ENCODE measurements at regions not wholly inside any gene's neighbourhood (a gene's known extent, or its start where the extent isn't known, plus 50 kb on each side); places are given as distances from the start of the nearest gene placed in this dataset.

GRCh38 chr2:219766658-219767057 is 139.2 kb downstream of the SLC4A3 start:
- DNase-seq (ENCODE audit: low read depth), result no peak
- TF ChIP-seq CTCF (IDR thresholded peaks at IDR 0.05; ENCODE audit: insufficient read depth, low read depth, low read length), result no peak
- no peak overlapping the region for H3K4me3 ChIP-seq (ENCODE audit: low read depth, low read length)

DNA sequence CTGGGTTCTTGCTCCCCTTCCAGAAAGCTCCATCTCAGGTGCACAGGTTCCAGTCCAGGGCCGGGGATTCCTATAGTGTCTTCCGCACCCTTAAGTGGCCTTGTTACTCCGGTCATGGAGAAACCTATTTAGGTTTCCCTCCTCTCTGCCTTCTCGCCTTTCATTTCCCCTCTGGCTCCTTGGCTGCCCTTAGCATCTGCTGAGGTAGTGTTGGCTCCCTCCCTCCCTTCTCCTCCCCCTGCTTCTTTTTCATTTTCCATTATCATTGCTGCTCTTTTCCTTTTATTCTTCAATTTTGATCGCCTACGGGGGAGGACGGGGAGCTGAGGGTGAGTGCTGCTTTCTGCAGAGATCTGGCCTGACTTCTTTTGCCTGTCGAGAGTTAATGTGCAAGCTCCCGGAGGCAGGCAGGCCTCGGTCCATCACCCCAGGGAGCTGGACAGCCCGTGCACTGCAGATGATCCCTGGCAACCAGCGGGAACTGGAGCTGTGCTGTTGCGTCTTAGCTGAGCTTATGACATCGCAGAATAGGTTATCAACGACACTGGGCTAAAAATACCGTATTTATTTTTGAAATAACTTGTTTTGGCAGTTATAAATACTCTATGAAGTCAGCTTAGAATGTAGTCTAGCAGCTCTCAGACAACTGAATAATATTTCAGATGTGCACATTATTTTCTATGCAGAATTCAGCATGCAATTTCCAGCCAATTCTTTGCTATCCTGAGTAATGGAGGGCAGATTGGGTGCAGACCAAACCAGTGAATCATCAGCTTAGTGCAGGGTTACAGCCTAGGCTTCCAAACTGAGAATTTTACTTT is 141.9 kb downstream of the SLC4A3 start:
- TF ChIP-seq CTCF (IDR thresholded peaks at IDR 0.05; ENCODE audit: insufficient read depth, low read depth, low read length), result no peak
- H3K4me3 ChIP-seq (ENCODE audit: low read depth, low read length), result no peak overlapping the region
- no peak for DNase-seq (ENCODE audit: low read depth)

GRCh38 chr2:219772103-219772635 is 144.7 kb downstream of the SLC4A3 start:
- no peak overlapping the region for H3K4me3 ChIP-seq (ENCODE audit: low read depth, low read length)
- no peak for DNase-seq (ENCODE audit: low read depth)
- no peak for TF ChIP-seq CTCF (IDR thresholded peaks at IDR 0.05; ENCODE audit: insufficient read depth, low read depth, low read length)

DNA sequence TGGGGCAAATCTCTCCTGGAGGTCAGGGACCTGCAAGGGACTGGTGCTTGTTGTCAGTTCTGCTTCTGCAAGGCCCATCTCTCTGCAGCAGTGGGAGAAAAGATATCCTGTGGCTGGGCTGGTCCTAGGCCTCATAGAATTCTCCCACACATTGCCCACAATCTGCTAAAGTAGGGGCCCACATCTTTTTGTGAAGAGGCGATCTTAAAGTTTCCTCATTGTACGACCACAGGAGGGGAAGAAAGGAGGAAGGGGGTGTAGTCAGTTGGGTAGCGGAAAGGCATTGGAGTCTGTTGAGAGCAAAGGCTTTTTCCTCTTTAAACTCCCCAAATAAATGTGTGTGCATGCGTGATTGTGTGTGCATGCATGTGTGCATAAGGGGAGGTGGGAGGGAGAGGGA is 145.3 kb downstream of the SLC4A3 start:
- no peak for DNase-seq (ENCODE audit: low read depth)
- no peak for TF ChIP-seq CTCF (IDR thresholded peaks at IDR 0.05; ENCODE audit: insufficient read depth, low read depth, low read length)
- no peak overlapping the region for H3K4me3 ChIP-seq (ENCODE audit: low read depth, low read length)

DNA sequence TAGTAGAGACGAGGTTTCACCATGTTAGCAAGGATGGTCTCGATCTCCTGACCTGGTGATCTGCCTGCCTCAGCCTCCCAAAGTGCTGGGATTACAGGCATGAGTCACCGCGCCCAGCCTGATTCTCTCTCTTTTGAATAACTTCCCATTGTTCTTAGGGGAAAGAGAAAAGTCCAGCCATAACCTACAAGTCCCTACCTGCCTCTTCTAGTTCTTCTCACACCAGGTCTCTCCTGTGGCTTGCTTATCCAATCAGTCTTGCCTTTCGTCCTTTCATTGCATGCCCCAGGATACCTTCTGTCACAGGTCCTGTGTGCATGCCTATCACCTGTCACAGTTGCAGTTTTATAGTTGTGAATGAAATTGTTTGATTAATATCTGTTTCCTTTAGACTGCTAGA is 148.1 kb downstream of the SLC4A3 start:
- TF ChIP-seq CTCF (IDR thresholded peaks at IDR 0.05; ENCODE audit: insufficient read depth, low read depth, low read length), result no peak
- no peak for DNase-seq (ENCODE audit: low read depth)
- no peak overlapping the region for H3K4me3 ChIP-seq (ENCODE audit: low read depth, low read length)

- DNase-seq (ENCODE audit: low read depth), result no peak
- no peak overlapping the region for H3K4me3 ChIP-seq (ENCODE audit: low read depth, low read length)
- TF ChIP-seq CTCF (IDR thresholded peaks at IDR 0.05; ENCODE audit: insufficient read depth, low read depth, low read length), result no peak
Measured at GRCh38 chr2:219777388-219777787, 150.0 kb downstream of the SLC4A3 start.
